ENCODE measurements at regions not wholly inside any gene's neighbourhood (a gene's known extent, or its start where the extent isn't known, plus 50 kb on each side); places are given as distances from the start of the nearest gene placed in this dataset.
"Not testable (repeated sequence)": the region's sequence is repeated elsewhere in the genome, so short reads cannot be mapped to it uniquely, and the experiment has no call there.

DNA sequence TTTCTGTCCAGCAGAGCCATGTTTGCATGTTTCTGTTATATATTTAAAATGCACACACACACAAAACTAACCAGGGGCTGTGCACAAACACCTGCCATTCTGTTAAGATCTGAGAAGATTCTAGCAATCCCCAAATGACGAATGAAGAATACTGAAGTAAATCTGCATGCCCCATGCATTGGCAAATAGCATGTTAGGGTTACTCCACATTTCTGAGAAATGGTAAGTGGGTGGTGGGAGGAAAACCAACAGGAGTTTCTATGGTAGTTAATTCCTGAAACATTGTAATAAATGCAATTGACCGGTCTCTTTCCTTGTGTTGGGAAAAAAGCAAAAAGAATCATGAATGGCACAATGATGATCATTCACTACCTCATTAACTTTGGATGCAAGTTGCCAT lies 318.0 kb downstream of the BCAT1 start:
- Histone ChIP-seq H3K4me1 (ENCODE audit: control insufficient read depth, low read depth, low read length) (peaks cover 3% of the 10 kb centered on the region), H3K9me3 (ENCODE audit: control insufficient read depth, low read depth, low read length) (no peaks in the 10 kb centered on the region), H3K27me3 (ENCODE audit: control insufficient read depth, insufficient read depth, low read length) (no peaks in the 10 kb centered on the region), H3K4me3 (ENCODE audit: low read length) (no peak overlapping the region), H3K9ac (ENCODE audit: low read length) (no peak overlapping the region), H3K36me3 (ENCODE audit: control insufficient read depth, low read depth, low read length) (no peaks in the 10 kb centered on the region), H3K27ac (ENCODE audit: low read length) (no peak overlapping the region)

DNA sequence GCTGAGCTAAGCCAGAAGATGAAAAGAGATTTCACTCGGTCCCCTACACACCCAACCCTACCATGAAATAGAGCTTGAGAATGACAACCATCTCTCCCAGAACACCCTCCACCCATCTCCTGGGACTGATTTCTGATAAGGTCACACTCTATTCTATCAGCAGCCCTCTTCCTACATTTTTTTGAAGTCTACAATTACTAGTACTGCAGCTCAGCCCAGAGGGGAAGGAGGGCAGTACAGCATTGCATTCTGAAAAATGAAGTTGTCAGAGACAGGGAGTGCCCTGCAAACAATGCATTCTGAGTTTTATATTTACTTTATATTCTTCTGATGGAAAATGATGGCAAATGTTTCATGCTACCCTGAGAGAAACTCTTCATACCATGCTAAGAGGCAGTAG lies 318.5 kb downstream of the BCAT1 start:
- Histone ChIP-seq H3K9ac (ENCODE audit: low read length) (no peak overlapping the region), H3K36me3 (ENCODE audit: control insufficient read depth, low read depth, low read length) (no peaks in the 10 kb centered on the region), H3K27me3 (ENCODE audit: control insufficient read depth, insufficient read depth, low read length) (no peaks in the 10 kb centered on the region), H3K4me1 (ENCODE audit: control insufficient read depth, low read depth, low read length) (no peaks in the 10 kb centered on the region), H3K27ac (ENCODE audit: low read length) (no peak overlapping the region), H3K9me3 (ENCODE audit: control insufficient read depth, low read depth, low read length) (no peaks in the 10 kb centered on the region), H3K4me3 (ENCODE audit: low read length) (no peak overlapping the region)

DNA sequence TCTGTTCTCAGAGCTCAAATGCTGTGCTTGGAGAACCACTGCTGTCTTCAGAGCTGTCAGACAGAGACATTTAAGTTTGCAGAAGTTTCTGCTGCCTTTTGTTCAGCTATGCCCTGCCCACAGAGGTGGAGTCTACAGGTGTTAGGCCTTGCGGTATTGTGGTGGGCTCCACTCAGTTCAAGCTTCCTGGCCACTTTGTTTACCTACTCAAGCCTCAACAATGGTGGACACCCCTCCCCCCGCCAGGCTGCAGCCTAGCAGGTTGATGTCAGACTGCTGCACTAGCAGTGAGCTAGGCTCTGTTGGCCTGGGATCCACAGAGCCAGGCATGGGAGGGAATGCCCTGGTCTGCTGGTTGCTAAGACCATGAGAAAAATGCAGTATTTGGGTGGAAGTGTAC lies 323.8 kb downstream of the BCAT1 start:
- no peaks in the 10 kb centered on the region for H3K36me3 ChIP-seq (ENCODE audit: control insufficient read depth, low read depth, low read length)
- no peak overlapping the region for H3K9ac ChIP-seq (ENCODE audit: low read length)
- H3K27ac ChIP-seq (ENCODE audit: low read length), result no peak overlapping the region
- H3K4me3 ChIP-seq (ENCODE audit: low read length), result no peak overlapping the region
- no peaks in the 10 kb centered on the region for H3K27me3 ChIP-seq (ENCODE audit: control insufficient read depth, insufficient read depth, low read length)
- H3K9me3 ChIP-seq (ENCODE audit: control insufficient read depth, low read depth, low read length), result no peaks in the 10 kb centered on the region
- H3K4me1 ChIP-seq (ENCODE audit: control insufficient read depth, low read depth, low read length), result no peaks in the 10 kb centered on the region

DNA sequence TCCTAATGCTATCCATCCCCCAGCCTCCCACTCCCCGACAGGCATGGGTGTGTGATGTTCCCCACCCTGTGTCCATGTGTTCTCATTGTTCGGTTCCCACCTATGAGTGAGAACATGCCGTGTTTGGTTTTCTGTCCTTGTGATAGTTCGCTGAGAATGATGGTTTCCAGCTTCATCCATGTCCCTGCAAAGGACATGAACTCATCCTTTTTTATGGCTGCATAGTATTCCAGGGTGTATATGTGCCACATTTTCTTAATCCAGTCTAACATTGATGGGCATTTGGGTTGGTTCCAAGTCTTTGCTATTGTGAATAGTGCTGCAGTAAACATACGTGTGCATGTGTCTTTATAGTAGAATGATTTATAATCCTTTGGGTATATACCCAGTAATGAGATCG lies 328.9 kb downstream of the BCAT1 start:
- not testable (repeated sequence) for H3K36me3 ChIP-seq (ENCODE audit: control insufficient read depth, low read depth, low read length); H3K4me1 ChIP-seq (ENCODE audit: control insufficient read depth, low read depth, low read length); H3K27me3 ChIP-seq (ENCODE audit: control insufficient read depth, insufficient read depth, low read length); H3K9me3 ChIP-seq (ENCODE audit: control insufficient read depth, low read depth, low read length); H3K27ac ChIP-seq (ENCODE audit: low read length); H3K9ac ChIP-seq (ENCODE audit: low read length); H3K4me3 ChIP-seq (ENCODE audit: low read length)

DNA sequence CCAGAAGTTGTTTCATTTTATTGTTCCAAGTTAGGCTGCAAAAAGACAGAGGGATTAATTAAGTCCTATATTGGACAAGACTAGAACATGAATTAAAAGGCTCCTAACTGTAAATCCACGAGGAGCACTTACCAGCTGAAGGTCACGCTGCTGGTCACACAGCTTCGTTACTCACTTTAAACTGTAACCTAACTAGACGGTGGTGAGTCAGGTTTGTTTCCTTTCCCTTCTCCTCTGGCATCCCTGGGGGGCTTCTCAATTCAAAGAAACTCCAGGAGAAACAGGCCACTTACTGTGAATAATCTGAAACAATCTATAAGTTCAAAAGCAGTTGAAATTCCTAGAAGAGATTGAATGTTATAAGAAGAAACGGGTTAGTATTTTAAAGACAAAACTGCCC lies 331.4 kb downstream of the BCAT1 start:
- Histone ChIP-seq H3K27ac (ENCODE audit: low read length) (no peak overlapping the region), H3K36me3 (ENCODE audit: control insufficient read depth, low read depth, low read length) (no peaks in the 10 kb centered on the region), H3K9me3 (ENCODE audit: control insufficient read depth, low read depth, low read length) (no peaks in the 10 kb centered on the region), H3K4me1 (ENCODE audit: control insufficient read depth, low read depth, low read length) (peaks cover 4% of the 10 kb centered on the region), H3K4me3 (ENCODE audit: low read length) (no peak overlapping the region), H3K27me3 (ENCODE audit: control insufficient read depth, insufficient read depth, low read length) (no peaks in the 10 kb centered on the region), H3K9ac (ENCODE audit: low read length) (no peak overlapping the region)

DNA sequence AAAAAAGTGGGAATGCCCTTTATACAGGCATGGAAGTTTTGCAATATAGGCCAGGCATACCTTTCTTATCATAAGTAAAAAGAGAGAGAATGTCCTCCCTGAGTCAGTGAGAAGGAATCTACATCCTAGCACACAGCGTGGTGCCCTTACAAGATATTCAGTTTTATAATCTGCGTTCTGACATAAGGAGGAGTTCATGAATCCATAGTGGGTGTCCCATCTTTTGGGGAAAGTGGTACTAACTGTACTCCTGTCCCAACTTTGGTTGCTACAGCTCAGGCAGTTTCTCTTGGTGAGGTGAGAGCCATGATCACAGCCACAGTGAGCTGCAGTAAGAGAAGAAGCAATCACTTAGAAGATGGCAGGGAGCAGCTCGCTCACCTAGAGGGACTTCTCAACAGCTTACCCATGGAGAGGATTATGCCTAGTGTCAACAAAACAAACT lies 332.9 kb downstream of the BCAT1 start:
- no peaks in the 10 kb centered on the region for H3K27me3 ChIP-seq (ENCODE audit: control insufficient read depth, insufficient read depth, low read length)
- no peaks in the 10 kb centered on the region for H3K36me3 ChIP-seq (ENCODE audit: control insufficient read depth, low read depth, low read length)
- H3K4me1 ChIP-seq (ENCODE audit: control insufficient read depth, low read depth, low read length), result peaks cover 4% of the 10 kb centered on the region
- H3K27ac ChIP-seq (ENCODE audit: low read length), result no peak overlapping the region
- H3K9me3 ChIP-seq (ENCODE audit: control insufficient read depth, low read depth, low read length), result peaks cover 4% of the 10 kb centered on the region
- H3K9ac ChIP-seq (ENCODE audit: low read length), result no peak overlapping the region
- no peak overlapping the region for H3K4me3 ChIP-seq (ENCODE audit: low read length)

DNA sequence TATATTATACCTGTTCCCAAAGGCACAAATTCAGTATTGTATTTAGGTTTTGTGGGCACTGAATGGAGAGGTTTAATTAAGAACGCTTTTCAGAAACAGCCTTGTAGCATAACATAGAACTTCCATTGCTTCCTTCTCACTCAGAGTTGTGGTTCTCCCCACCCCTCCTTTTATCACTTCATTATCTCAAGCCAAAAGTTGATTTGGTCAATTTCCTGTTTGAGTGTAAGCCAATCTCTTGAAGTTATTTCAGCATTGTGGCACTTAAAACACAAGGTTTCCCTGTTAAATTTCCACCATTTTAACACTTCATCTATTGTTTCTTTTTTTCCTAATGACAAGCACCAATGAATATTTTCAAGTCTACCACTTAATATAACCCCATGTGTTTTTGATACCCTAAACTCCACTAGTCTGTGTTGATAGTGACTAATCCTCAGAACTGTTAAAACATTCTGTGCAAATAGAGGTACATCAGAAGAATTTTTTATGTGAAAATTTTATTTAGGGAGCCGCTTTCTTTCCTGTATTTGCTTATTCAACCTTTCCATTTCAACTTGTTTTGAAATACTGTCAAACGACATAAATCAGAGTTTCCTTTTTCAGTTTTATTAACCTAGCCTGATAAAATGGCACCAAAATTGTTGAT lies 340.1 kb downstream of the BCAT1 start:
- no peaks in the 10 kb centered on the region for H3K36me3 ChIP-seq (ENCODE audit: control insufficient read depth, low read depth, low read length)
- H3K4me1 ChIP-seq (ENCODE audit: control insufficient read depth, low read depth, low read length), result no peaks in the 10 kb centered on the region
- H3K4me3 ChIP-seq (ENCODE audit: low read length), result no peak overlapping the region
- H3K9ac ChIP-seq (ENCODE audit: low read length), result no peak overlapping the region
- H3K9me3 ChIP-seq (ENCODE audit: control insufficient read depth, low read depth, low read length), result peaks cover 4% of the 10 kb centered on the region
- H3K27me3 ChIP-seq (ENCODE audit: control insufficient read depth, insufficient read depth, low read length), result no peaks in the 10 kb centered on the region
- H3K27ac ChIP-seq (ENCODE audit: low read length), result no peak overlapping the region

DNA sequence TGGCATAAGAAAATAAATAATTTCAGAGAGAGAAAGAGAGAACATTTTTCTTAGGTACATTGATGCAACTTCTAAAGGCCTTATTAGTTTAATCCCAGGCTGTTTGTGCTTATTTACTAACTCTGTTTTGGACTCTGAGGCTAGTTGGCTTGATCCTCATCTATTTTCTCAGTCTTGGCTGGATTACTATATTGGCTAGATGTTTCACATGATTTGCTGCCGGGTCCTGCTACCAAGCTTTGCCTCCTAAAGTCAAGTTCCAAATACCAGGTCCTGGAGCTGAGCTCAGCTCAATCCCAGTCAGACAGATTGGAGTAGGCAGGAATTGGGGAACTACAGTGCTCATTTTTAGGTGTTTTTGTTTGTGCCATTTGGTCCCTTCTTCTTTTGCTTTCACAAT lies 340.8 kb downstream of the BCAT1 start:
- Histone ChIP-seq H3K4me1 (ENCODE audit: control insufficient read depth, low read depth, low read length) (peaks cover 5% of the 10 kb centered on the region), H3K36me3 (ENCODE audit: control insufficient read depth, low read depth, low read length) (no peaks in the 10 kb centered on the region), H3K27ac (ENCODE audit: low read length) (no peak overlapping the region), H3K9me3 (ENCODE audit: control insufficient read depth, low read depth, low read length) (peaks cover 4% of the 10 kb centered on the region), H3K4me3 (ENCODE audit: low read length) (no peak overlapping the region), H3K27me3 (ENCODE audit: control insufficient read depth, insufficient read depth, low read length) (no peaks in the 10 kb centered on the region), H3K9ac (ENCODE audit: low read length) (no peak overlapping the region)

DNA sequence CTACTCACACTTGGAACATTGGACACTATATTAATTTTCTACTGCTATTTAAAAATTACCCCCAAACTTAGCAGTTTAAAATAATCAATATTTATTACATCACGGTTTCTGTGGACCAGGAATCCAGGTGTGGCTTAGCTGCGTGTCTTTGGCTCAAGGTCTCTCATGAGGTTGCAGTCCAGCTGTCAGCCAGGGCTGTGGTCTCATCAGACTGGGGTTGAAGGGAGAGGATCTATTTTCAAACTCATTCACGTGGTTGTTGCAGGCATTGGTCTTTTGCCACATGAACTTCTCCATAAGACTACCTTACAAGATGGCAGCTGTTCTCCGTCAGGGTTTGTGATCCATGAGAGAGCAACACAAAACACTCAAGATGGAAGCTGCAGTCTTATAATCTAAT lies 343.0 kb downstream of the BCAT1 start:
- no peaks in the 10 kb centered on the region for H3K27me3 ChIP-seq (ENCODE audit: control insufficient read depth, insufficient read depth, low read length)
- H3K27ac ChIP-seq (ENCODE audit: low read length), result no peak overlapping the region
- no peak overlapping the region for H3K9ac ChIP-seq (ENCODE audit: low read length)
- H3K4me3 ChIP-seq (ENCODE audit: low read length), result no peak overlapping the region
- no peaks in the 10 kb centered on the region for H3K9me3 ChIP-seq (ENCODE audit: control insufficient read depth, low read depth, low read length)
- no peaks in the 10 kb centered on the region for H3K36me3 ChIP-seq (ENCODE audit: control insufficient read depth, low read depth, low read length)
- peaks cover 6% of the 10 kb centered on the region for H3K4me1 ChIP-seq (ENCODE audit: control insufficient read depth, low read depth, low read length)

DNA sequence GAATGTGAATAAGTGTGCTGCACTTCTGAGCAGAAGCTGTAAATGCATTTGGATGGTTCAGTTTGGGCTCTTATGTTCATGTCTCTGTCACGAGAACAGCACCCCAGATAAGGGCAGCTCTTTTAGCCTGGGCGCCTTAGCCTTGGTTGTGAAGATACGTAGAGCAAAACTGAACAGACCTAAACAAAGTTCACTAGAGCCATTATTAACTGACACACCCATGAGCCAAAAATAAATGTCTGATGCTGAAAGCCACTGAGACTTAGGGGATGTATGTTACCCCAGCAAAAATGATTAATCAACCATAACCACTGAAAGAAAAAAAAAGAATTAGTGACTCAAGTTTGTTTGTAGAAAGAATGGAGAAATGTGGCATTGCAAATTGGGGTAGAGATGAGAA lies 343.4 kb downstream of the BCAT1 start:
- no peaks in the 10 kb centered on the region for H3K9me3 ChIP-seq (ENCODE audit: control insufficient read depth, low read depth, low read length)
- H3K4me1 ChIP-seq (ENCODE audit: control insufficient read depth, low read depth, low read length), result peaks cover 6% of the 10 kb centered on the region
- no peak overlapping the region for H3K27ac ChIP-seq (ENCODE audit: low read length)
- no peak overlapping the region for H3K9ac ChIP-seq (ENCODE audit: low read length)
- no peak overlapping the region for H3K4me3 ChIP-seq (ENCODE audit: low read length)
- no peaks in the 10 kb centered on the region for H3K27me3 ChIP-seq (ENCODE audit: control insufficient read depth, insufficient read depth, low read length)
- no peaks in the 10 kb centered on the region for H3K36me3 ChIP-seq (ENCODE audit: control insufficient read depth, low read depth, low read length)

DNA sequence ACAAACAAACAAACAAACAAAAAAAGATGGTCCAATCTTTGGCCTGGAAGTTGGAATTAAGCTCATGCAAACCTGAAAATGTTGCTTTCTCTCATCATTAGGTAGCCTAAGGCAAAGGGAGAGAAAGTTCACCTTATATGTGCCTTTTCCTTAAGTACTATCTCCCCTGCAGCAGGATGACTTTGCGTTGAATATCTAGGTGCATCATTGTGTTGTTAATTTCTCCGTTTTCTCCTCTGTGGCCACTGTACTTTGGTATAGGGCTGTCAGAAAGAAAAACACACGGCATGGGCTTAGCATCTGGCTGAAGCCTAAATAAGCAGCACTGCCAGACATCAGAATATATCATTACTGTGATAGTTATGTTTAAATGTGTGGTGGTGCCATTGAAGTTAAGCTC lies 345.5 kb downstream of the BCAT1 start:
- H3K27me3 ChIP-seq (ENCODE audit: control insufficient read depth, insufficient read depth, low read length), result no peaks in the 10 kb centered on the region
- peaks cover 6% of the 10 kb centered on the region for H3K4me1 ChIP-seq (ENCODE audit: control insufficient read depth, low read depth, low read length)
- H3K27ac ChIP-seq (ENCODE audit: low read length), result no peak overlapping the region
- H3K9me3 ChIP-seq (ENCODE audit: control insufficient read depth, low read depth, low read length), result no peaks in the 10 kb centered on the region
- no peak overlapping the region for H3K9ac ChIP-seq (ENCODE audit: low read length)
- no peaks in the 10 kb centered on the region for H3K36me3 ChIP-seq (ENCODE audit: control insufficient read depth, low read depth, low read length)
- H3K4me3 ChIP-seq (ENCODE audit: low read length), result no peak overlapping the region

DNA sequence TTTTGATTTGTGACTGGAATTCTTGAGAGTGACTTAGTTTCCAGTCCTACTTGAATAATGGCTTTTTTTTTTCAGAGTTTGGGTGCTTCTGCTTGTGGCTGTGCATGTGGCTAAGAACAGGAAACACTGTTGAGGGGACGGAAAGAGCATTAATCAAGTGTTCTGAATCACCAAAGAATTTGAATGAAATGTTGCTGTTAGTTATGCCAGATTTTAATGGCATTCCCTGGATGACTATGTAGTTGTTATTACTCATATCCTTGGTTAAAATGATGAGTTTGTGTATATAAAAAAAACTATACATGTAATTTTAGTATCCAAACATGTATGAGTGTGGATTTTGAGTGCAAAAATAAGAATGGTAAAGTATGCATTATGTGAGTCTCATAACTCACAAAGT lies 347.9 kb downstream of the BCAT1 start:
- Histone ChIP-seq H3K4me1 (ENCODE audit: control insufficient read depth, low read depth, low read length) (peaks cover 6% of the 10 kb centered on the region), H3K36me3 (ENCODE audit: control insufficient read depth, low read depth, low read length) (no peaks in the 10 kb centered on the region), H3K9ac (ENCODE audit: low read length) (no peak overlapping the region), H3K4me3 (ENCODE audit: low read length) (no peak overlapping the region), H3K27ac (ENCODE audit: low read length) (no peak overlapping the region), H3K9me3 (ENCODE audit: control insufficient read depth, low read depth, low read length) (no peaks in the 10 kb centered on the region), H3K27me3 (ENCODE audit: control insufficient read depth, insufficient read depth, low read length) (no peaks in the 10 kb centered on the region)

Measured in iPS-18a (cell line).